Activated T-helper 17 cell treated with anti-CD3 and anti-CD28 coated beads, Interleukin-2, amount 50 U/mL, for 72 hours (primary cell): ENCODE measurements at regions not wholly inside any gene's neighbourhood (a gene's known extent, or its start where the extent isn't known, plus 50 kb on each side); places are given as distances from the start of the nearest gene placed in this dataset.

Source experiments
- ATAC-seq: fragments of 150-1000 bp; cut with Tn5 transposase; replicated peaks from 2 replicates; pipeline ENCODE4 v1.10.0; 2021; ENCODE audit warnings: mild to moderate bottlenecking, moderate library complexity
- H3K27ac Mint-ChIP-seq: one replicate; pipeline ENCODE4 v1.8.0; 2022; ENCODE audit warnings: mixed read lengths
- H3K27me3 Mint-ChIP-seq: one replicate; pipeline ENCODE4 v1.8.0; 2022; ENCODE audit warnings: mixed read lengths
- H3K36me3 Mint-ChIP-seq: one replicate; pipeline ENCODE4 v1.8.0; 2022; ENCODE audit warnings: low read depth, mild to moderate bottlenecking, mixed read lengths
- H3K4me1 Mint-ChIP-seq: one replicate; pipeline ENCODE4 v1.8.0; 2022; ENCODE audit warnings: mixed read lengths
- H3K4me3 Mint-ChIP-seq: one replicate; pipeline ENCODE4 v1.8.0; 2022; ENCODE audit warnings: mild to moderate bottlenecking, mixed read lengths
- H3K9me3 Mint-ChIP-seq: one replicate; pipeline ENCODE4 v1.8.0; 2022; ENCODE audit warnings: mixed read lengths

GRCh38 chr13:73421310-73421912 is 362.6 kb downstream of the KLF5 start:
- no peak overlapping the region for H3K4me3 Mint-ChIP-seq
- H3K27me3 Mint-ChIP-seq = peaks cover 4% of the 10 kb centered on the region
- peak; percentile 89 for ATAC-seq
- H3K9me3 Mint-ChIP-seq = no peaks in the 10 kb centered on the region
- H3K27ac Mint-ChIP-seq = no peak overlapping the region
- H3K4me1 Mint-ChIP-seq = no peaks in the 10 kb centered on the region
- no peaks in the 10 kb centered on the region for H3K36me3 Mint-ChIP-seq

GRCh38 chr13:73419186-73419585 is 360.4 kb downstream of the KLF5 start:
- Mint-ChIP-seq H3K4me3 (no peak overlapping the region), H3K9me3 (no peaks in the 10 kb centered on the region), H3K27me3 (no peaks in the 10 kb centered on the region), H3K4me1 (no peaks in the 10 kb centered on the region), H3K27ac (no peak overlapping the region), H3K36me3 (no peaks in the 10 kb centered on the region)
- no peak for ATAC-seq

GRCh38 chr13:73417012-73417615 is 358.3 kb downstream of the KLF5 start:
- Mint-ChIP-seq H3K9me3 (no peaks in the 10 kb centered on the region), H3K4me1 (no peaks in the 10 kb centered on the region), H3K27me3 (no peaks in the 10 kb centered on the region), H3K4me3 (no peak overlapping the region), H3K27ac (no peak overlapping the region), H3K36me3 (no peaks in the 10 kb centered on the region)
- no peak for ATAC-seq

GRCh38 chr13:73416093-73416492 is 357.3 kb downstream of the KLF5 start:
- H3K4me3 Mint-ChIP-seq = no peak overlapping the region
- no peak overlapping the region for H3K27ac Mint-ChIP-seq
- H3K36me3 Mint-ChIP-seq = no peaks in the 10 kb centered on the region
- H3K9me3 Mint-ChIP-seq = no peaks in the 10 kb centered on the region
- no peak for ATAC-seq
- no peaks in the 10 kb centered on the region for H3K4me1 Mint-ChIP-seq
- H3K27me3 Mint-ChIP-seq = no peaks in the 10 kb centered on the region

GRCh38 chr13:73413656-73414055 is 354.9 kb downstream of the KLF5 start:
- H3K4me1 Mint-ChIP-seq = no peaks in the 10 kb centered on the region
- no peak for ATAC-seq
- no peaks in the 10 kb centered on the region for H3K36me3 Mint-ChIP-seq
- H3K4me3 Mint-ChIP-seq = no peak overlapping the region
- no peaks in the 10 kb centered on the region for H3K27me3 Mint-ChIP-seq
- H3K9me3 Mint-ChIP-seq = no peaks in the 10 kb centered on the region
- no peak overlapping the region for H3K27ac Mint-ChIP-seq

GRCh38 chr13:73412933-73413332 is 354.1 kb downstream of the KLF5 start:
- Mint-ChIP-seq H3K4me3 (no peak overlapping the region), H3K4me1 (no peaks in the 10 kb centered on the region), H3K36me3 (no peaks in the 10 kb centered on the region), H3K9me3 (no peaks in the 10 kb centered on the region), H3K27ac (no peak overlapping the region), H3K27me3 (no peaks in the 10 kb centered on the region)
- ATAC-seq = no peak

GRCh38 chr13:73411067-73411809 is 352.4 kb downstream of the KLF5 start:
- no peaks in the 10 kb centered on the region for H3K36me3 Mint-ChIP-seq

GRCh38 chr13:73406454-73406853 is 347.6 kb downstream of the KLF5 start:
- H3K36me3 Mint-ChIP-seq = no peaks in the 10 kb centered on the region
- no peak overlapping the region for H3K4me3 Mint-ChIP-seq
- H3K27me3 Mint-ChIP-seq = no peaks in the 10 kb centered on the region
- H3K27ac Mint-ChIP-seq = no peak overlapping the region
- H3K4me1 Mint-ChIP-seq = no peaks in the 10 kb centered on the region
- no peak for ATAC-seq
- no peaks in the 10 kb centered on the region for H3K9me3 Mint-ChIP-seq

More at GRCh38 chr13:73411067-73411809, 352.4 kb downstream of the KLF5 start:
- no peaks in the 10 kb centered on the region for H3K4me1 Mint-ChIP-seq
- no peak overlapping the region for H3K4me3 Mint-ChIP-seq
- H3K27ac Mint-ChIP-seq = no peak overlapping the region
- H3K9me3 Mint-ChIP-seq = no peaks in the 10 kb centered on the region
- no peaks in the 10 kb centered on the region for H3K27me3 Mint-ChIP-seq
- ATAC-seq = no peak

GRCh38 chr13:73404581-73404980 is 345.8 kb downstream of the KLF5 start:
- H3K4me3 Mint-ChIP-seq = no peak overlapping the region
- H3K36me3 Mint-ChIP-seq = no peaks in the 10 kb centered on the region
- no peak for ATAC-seq
- no peak overlapping the region for H3K27ac Mint-ChIP-seq
- no peaks in the 10 kb centered on the region for H3K4me1 Mint-ChIP-seq
- no peaks in the 10 kb centered on the region for H3K27me3 Mint-ChIP-seq
- no peaks in the 10 kb centered on the region for H3K9me3 Mint-ChIP-seq

GRCh38 chr13:73403355-73404120 is 344.7 kb downstream of the KLF5 start:
- H3K27ac Mint-ChIP-seq = no peak overlapping the region
- no peaks in the 10 kb centered on the region for H3K4me1 Mint-ChIP-seq
- H3K27me3 Mint-ChIP-seq = no peaks in the 10 kb centered on the region
- H3K4me3 Mint-ChIP-seq = no peak overlapping the region
- no peaks in the 10 kb centered on the region for H3K36me3 Mint-ChIP-seq
- ATAC-seq = no peak
- no peaks in the 10 kb centered on the region for H3K9me3 Mint-ChIP-seq

- Mint-ChIP-seq H3K4me3 (no peak overlapping the region), H3K4me1 (no peaks in the 10 kb centered on the region), H3K9me3 (no peaks in the 10 kb centered on the region), H3K36me3 (no peaks in the 10 kb centered on the region), H3K27ac (no peak overlapping the region), H3K27me3 (no peaks in the 10 kb centered on the region)
- no peak for ATAC-seq
Observed at GRCh38 chr13:73401769-73402168, 343.0 kb downstream of the KLF5 start.

GRCh38 chr13:73399347-73400216 is 340.8 kb downstream of the KLF5 start:
- no peaks in the 10 kb centered on the region for H3K36me3 Mint-ChIP-seq
- no peak overlapping the region for H3K4me3 Mint-ChIP-seq
- no peaks in the 10 kb centered on the region for H3K9me3 Mint-ChIP-seq
- no peak overlapping the region for H3K27ac Mint-ChIP-seq
- ATAC-seq = no peak
- H3K4me1 Mint-ChIP-seq = no peaks in the 10 kb centered on the region
- H3K27me3 Mint-ChIP-seq = peaks cover 2% of the 10 kb centered on the region

GRCh38 chr13:73397496-73398305 is 338.9 kb downstream of the KLF5 start:
- no peak for ATAC-seq
- no peaks in the 10 kb centered on the region for H3K36me3 Mint-ChIP-seq
- H3K4me3 Mint-ChIP-seq = no peak overlapping the region
- peaks cover 4% of the 10 kb centered on the region for H3K27me3 Mint-ChIP-seq
- no peak overlapping the region for H3K27ac Mint-ChIP-seq
- H3K4me1 Mint-ChIP-seq = no peaks in the 10 kb centered on the region
- no peaks in the 10 kb centered on the region for H3K9me3 Mint-ChIP-seq
